Neutrophil (primary cell): ENCODE measurements at regions not wholly inside any gene's neighbourhood (a gene's known extent, or its start where the extent isn't known, plus 50 kb on each side); places are given as distances from the start of the nearest gene placed in this dataset.

Experiments used
- H3K27ac ChIP-seq: fragments of 200-600 bp; sonication (generic); 2 replicates; pipeline ENCODE4 v1.5.1; 2016; ENCODE audit warnings: mild to moderate bottlenecking, moderate library complexity
- H3K27me3 ChIP-seq: fragments of 200-600 bp; sonication (generic); 2 replicates; pipeline ENCODE4 v1.6.0; 2016; ENCODE audit warnings: mild to moderate bottlenecking
- H3K36me3 ChIP-seq: fragments of 200-600 bp; sonication (generic); 2 replicates; pipeline ENCODE4 v1.5.1; 2017
- H3K4me1 ChIP-seq, 2 experiments: fragments of 200-600 bp in 1 of 2; sonication (generic) in 1 of 2; 1 replicate in 1 of 2; 2 replicates in 1 of 2; pipeline versions ENCODE4 v1.5.1 to v1.6.1; 2013 to 2016; ENCODE audit warnings: low read depth in 1 of 2, low read length in 1 of 2, mild to moderate bottlenecking in 1 of 2, moderate library complexity in 1 of 2; ENCODE audit not compliant: control insufficient read depth in 1 of 2, insufficient read depth in 1 of 2
- H3K4me3 ChIP-seq, 2 experiments: fragments of 200-600 bp in 1 of 2; sonication (generic) in 1 of 2; 1 replicate in 1 of 2; 2 replicates in 1 of 2; pipeline ENCODE4 v1.5.1; 2013 to 2016; ENCODE audit warnings: low read depth in 1 of 2, low read length in 1 of 2, mild to moderate bottlenecking in 1 of 2, moderate library complexity in 1 of 2
- H3K9me3 ChIP-seq: fragments of 200-600 bp; sonication (generic); 2 replicates; pipeline ENCODE4 v1.5.1; 2016
- CTCF ChIP-seq: fragments of 200-600 bp; sonication (generic); IDR thresholded peaks from 2 replicates; pipeline ENCODE4 v1.5.1; 2016; ENCODE audit warnings: antibody characterized with exemption

GRCh38 chr11:115674937-115675544, 170.8 kb upstream of the CADM1 start:
- H3K36me3 ChIP-seq, result no peaks in the 10 kb centered on the region
- H3K4me1 ChIP-seq, result no peaks in the 10 kb centered on the region
- no peak for TF ChIP-seq CTCF
- no peak overlapping the region for H3K4me3 ChIP-seq
- no peaks in the 10 kb centered on the region for H3K9me3 ChIP-seq
- no peaks in the 10 kb centered on the region for H3K27me3 ChIP-seq
- no peak overlapping the region for H3K27ac ChIP-seq

GRCh38 chr11:115674176-115674936, 170.1 kb upstream of the CADM1 start:
- TF ChIP-seq CTCF, result no peak
- Histone ChIP-seq H3K9me3 (no peaks in the 10 kb centered on the region), H3K27ac (no peak overlapping the region), H3K4me1 (no peaks in the 10 kb centered on the region), H3K36me3 (no peaks in the 10 kb centered on the region), H3K27me3 (no peaks in the 10 kb centered on the region), H3K4me3 (no peak overlapping the region)

- H3K27me3 ChIP-seq, result no peaks in the 10 kb centered on the region
- no peaks in the 10 kb centered on the region for H3K9me3 ChIP-seq
- H3K27ac ChIP-seq, result no peak overlapping the region
- H3K4me3 ChIP-seq, result no peak overlapping the region
- no peaks in the 10 kb centered on the region for H3K4me1 ChIP-seq
- no peak for TF ChIP-seq CTCF
- no peaks in the 10 kb centered on the region for H3K36me3 ChIP-seq
Measured at GRCh38 chr11:115673720-115674119, 169.5 kb upstream of the CADM1 start.

GRCh38 chr11:115672999-115673411, 168.8 kb upstream of the CADM1 start:
- H3K27me3 ChIP-seq, result no peaks in the 10 kb centered on the region
- TF ChIP-seq CTCF, result no peak
- H3K27ac ChIP-seq, result no peak overlapping the region
- H3K9me3 ChIP-seq, result no peaks in the 10 kb centered on the region
- no peaks in the 10 kb centered on the region for H3K4me1 ChIP-seq
- no peaks in the 10 kb centered on the region for H3K36me3 ChIP-seq
- no peak overlapping the region for H3K4me3 ChIP-seq

- H3K27me3 ChIP-seq, result no peaks in the 10 kb centered on the region
Measured at GRCh38 chr11:115672412-115672811, 168.2 kb upstream of the CADM1 start.

More at GRCh38 chr11:115672412-115672811, 168.2 kb upstream of the CADM1 start:
- TF ChIP-seq CTCF, result no peak
- Histone ChIP-seq H3K4me3 (no peak overlapping the region), H3K36me3 (no peaks in the 10 kb centered on the region), H3K4me1 (no peaks in the 10 kb centered on the region), H3K27ac (no peak overlapping the region), H3K9me3 (no peaks in the 10 kb centered on the region)
